HepG2 (cell line): ENCODE measurements at regions not wholly inside any gene's neighbourhood (a gene's known extent, or its start where the extent isn't known, plus 50 kb on each side); places are given as distances from the start of the nearest gene placed in this dataset.

Experiments
- ATAC-seq: fragments of 200-7000 bp; cut with Tn5 transposase; 3 replicates; pipeline ENCODE4 v1.9.1; 2020; ENCODE audit warnings: mild to moderate bottlenecking, moderate library complexity
- BruUV-seq: library from RNA; stranded (reverse); fragments of 400-500 nt; replicated peaks from 2 replicates; lab custom pipeline; 2021; lab: Mats Ljungman, UMichigan
- CTCF ChIA-PET: fragments of 300-600 bp; formaldehyde crosslinking; extraction: SDS; loops from one replicate; lab custom pipeline; 2021; ENCODE audit warnings: low total read pairs, inconsistent platforms, low intra/inter-chr PET ratio; lab: Yijun Ruan, JAX
- POLR2A ChIA-PET: fragments of 350-600 bp; sonication (Branson Sonifier 250); formaldehyde crosslinking; loops from one replicate; lab custom pipeline; 2020; ENCODE audit warnings: antibody characterized with exemption, inconsistent platforms; lab: Yijun Ruan, JAX
- DNase-seq: peaks from one replicate; pipeline ENCODE4 v3.0.0-alpha.2; 2015; ENCODE audit warnings: low spot score
- FAIRE-seq: peaks from 3 replicates; lab custom pipeline; 2011; peaks lifted over from hg19 to GRCh38; lab: Jason Lieb, UNC
- H2AFZ ChIP-seq: one replicate; pipeline ENCODE4 v1.6.1; 2011; ENCODE audit warnings: low read length, inconsistent platforms
- H3K27ac ChIP-seq: fragments of 300-600 bp; 3 replicates; pipeline ENCODE4 v1.8.0; 2011; ENCODE audit warnings: mixed run types, mild to moderate bottlenecking, mixed read lengths, low read length, inconsistent platforms; ENCODE audit not compliant: insufficient read depth; ENCODE audit errors: extremely low read length
- H3K27me3 ChIP-seq, 2 experiments: fragments of 200-600 bp in 1 of 2; 2 replicates in 1 of 2; 3 replicates in 1 of 2; pipeline versions ENCODE4 v1.6.0 to v1.8.0; 2011; ENCODE audit warnings: low read length in 2 of 2, mild to moderate bottlenecking in 2 of 2, moderate library complexity in 2 of 2, inconsistent platforms in 1 of 2; ENCODE audit not compliant: insufficient read depth in 2 of 2, control insufficient read depth in 1 of 2
- H3K36me3 ChIP-seq, 2 experiments: fragments of 200-600 bp in 1 of 2; replicated peaks in 1 of 2; 2 replicates in 1 of 2; 3 replicates in 1 of 2; pipeline versions ENCODE4 v1.5.1 to v1.8.0; 2011; ENCODE audit warnings: low read length in 2 of 2, inconsistent platforms in 1 of 2; ENCODE audit not compliant: insufficient read depth in 2 of 2, control insufficient read depth in 1 of 2
- H3K4me1 ChIP-seq: 2 replicates; pipeline ENCODE4 v1.5.1; 2012; ENCODE audit warnings: low read length, inconsistent platforms; ENCODE audit not compliant: insufficient read depth
- H3K4me2 ChIP-seq: 2 replicates; pipeline ENCODE4 v1.6.0; 2011; ENCODE audit warnings: low read depth, low read length, inconsistent platforms
- H3K4me3 ChIP-seq, 3 experiments: fragments of 200-600 bp in 1 of 3; sonication (generic), shearing (Covaris generic) in 1 of 3; replicated peaks in 1 of 3; 2 replicates each; pipeline ENCODE4 v1.5.1; 2011 to 2016; ENCODE audit warnings: low read length in 3 of 3, inconsistent platforms in 2 of 3, low read depth in 2 of 3, mild to moderate bottlenecking in 2 of 3, control low read depth in 1 of 3, mixed read lengths in 1 of 3; ENCODE audit not compliant: insufficient read depth in 1 of 3
- H3K79me2 ChIP-seq: one replicate; pipeline ENCODE4 v1.6.1; 2011; ENCODE audit warnings: low read length, inconsistent platforms; ENCODE audit not compliant: insufficient read depth
- H3K9ac ChIP-seq: 2 replicates; pipeline ENCODE4 v1.6.0; 2011; ENCODE audit warnings: mild to moderate bottlenecking, low read depth, low read length, inconsistent platforms; ENCODE audit not compliant: insufficient read depth
- H3K9me3 ChIP-seq: 2 replicates; pipeline ENCODE4 v1.5.1; 2012; ENCODE audit warnings: mild to moderate bottlenecking, low read length
- H4K20me1 ChIP-seq: 2 replicates; pipeline ENCODE4 v1.6.0; 2011; ENCODE audit warnings: inconsistent platforms, mild to moderate bottlenecking, low read length, moderate library complexity; ENCODE audit not compliant: insufficient read depth
- EED ChIP-seq: sonication (generic); formaldehyde crosslinking; IDR thresholded peaks from 2 replicates; pipeline ENCODE4 v1.5.0; 2020; ENCODE audit warnings: mild to moderate bottlenecking, missing genetic modification reagents
- PAWR ChIP-seq: sonication (generic); formaldehyde crosslinking; IDR thresholded peaks from 2 replicates; pipeline ENCODE4 v1.4.0; 2020; ENCODE audit warnings: missing genetic modification reagents, mild to moderate bottlenecking, borderline replicate concordance
- PCBP1 ChIP-seq: fragments of 200-400 bp; formaldehyde crosslinking; IDR thresholded peaks from 2 replicates; pipeline ENCODE4 v1.6.1; 2017; ENCODE audit warnings: mild to moderate bottlenecking, low read depth, low read length, borderline replicate concordance
- TOPORS ChIP-seq: sonication (generic); formaldehyde crosslinking; IDR thresholded peaks from 2 replicates; pipeline ENCODE4 v1.8.0; 2023; ENCODE audit warnings: mild to moderate bottlenecking, missing genetic modification reagents
- ZNF275 ChIP-seq: sonication (generic); formaldehyde crosslinking; IDR thresholded peaks from 2 replicates; pipeline ENCODE4 v1.8.0; 2022; ENCODE audit warnings: missing genetic modification reagents, mild to moderate bottlenecking, inconsistent platforms, borderline replicate concordance
- ZNF639 ChIP-seq: conservative IDR thresholded peaks from 2 replicates; pipeline ENCODE4 v1.6.1; 2018; ENCODE audit warnings: missing genetic modification reagents
- ZNF674 ChIP-seq: sonication (generic); formaldehyde crosslinking; IDR thresholded peaks from 2 replicates; pipeline ENCODE4 v1.5.0; 2020; ENCODE audit warnings: low read depth, mild to moderate bottlenecking, missing genetic modification reagents
- WGBS: methylation state at CpG from one replicate; pipeline ENCODE4 v1.1.6; 2017; ENCODE audit warnings: low lambda C conversion rate; 5-methylcytosine and 5-hydroxymethylcytosine counted together
- in situ Hi-C: cut with HindIII; loops from 2 replicates; pipeline ENCODE4 v1.10.0; 2017; ENCODE audit warnings: low pct_unique_long_range_greater_than_20kb; ENCODE audit not compliant: extremely low pct_ligation_motif_present
- intact Hi-C: fragments of 100-400 bp; cut with micrococcal nuclease; formaldehyde crosslinking; loops from one replicate; pipeline ENCODE4 v1.10.0; 2022; ENCODE audit not compliant: unreplicated experiment

GRCh38 chr9:82271106-82271561 lies 282.6 kb downstream of the SPATA31D1 start (continued):
- no peak for TF ChIP-seq PCBP1
- TF ChIP-seq EED: no peak

- CTCF ChIA-PET: no interaction called here
- Histone ChIP-seq H4K20me1 (no peaks in the 10 kb centered on the region), H3K79me2 (no peaks in the 10 kb centered on the region), H3K4me1 (no peaks in the 10 kb centered on the region), H3K27ac (no peak overlapping the region), H3K9me3 (no peaks in the 10 kb centered on the region), H3K9ac (no peak overlapping the region), H3K36me3 (no peaks in the 10 kb centered on the region), H3K4me3 (no peak overlapping the region), H3K4me2 (no peak overlapping the region), H3K27me3 (no peaks in the 10 kb centered on the region), H2AFZ (no peak overlapping the region)
- WGBS: 0% methylated on average over 1 of the region's 1 CpG
- no peak for TF ChIP-seq ZNF639
- TF ChIP-seq ZNF275 (CRISPR knock-in tag): no peak
- no peak for TF ChIP-seq TOPORS (CRISPR knock-in tag)
- no peak for TF ChIP-seq ZNF674 (CRISPR knock-in tag)
- no peak for TF ChIP-seq PAWR (CRISPR knock-in tag)
- POLR2A ChIA-PET: no interaction called here
- FAIRE-seq: no peak
- ATAC-seq: no peak
- in situ Hi-C loops (no loop called here), intact Hi-C loops (no loop called here)
- BruUV-seq: no TSS peak
- DNase-seq: no peak
Observed at GRCh38 chr9:82273121-82273520, 284.5 kb downstream of the SPATA31D1 start.
